ENCODE measurements at regions not wholly inside any gene's neighbourhood (a gene's known extent, or its start where the extent isn't known, plus 50 kb on each side); places are given as distances from the start of the nearest gene placed in this dataset.

GRCh38 chr9:13009871-13010270 lies 235.1 kb downstream of the LURAP1L start:
- Histone ChIP-seq H3K36me3 (no peaks in the 10 kb centered on the region), H3K4me3 (no peak overlapping the region), H3K27me3 (no peaks in the 10 kb centered on the region), H3K27ac (no peak overlapping the region), H3K4me1 (ENCODE audit: low read depth) (peaks cover 8% of the 10 kb centered on the region), H3K9me3 (ENCODE audit: low read depth) (no peaks in the 10 kb centered on the region)
- DNase-seq (ENCODE audit: low read depth in 1 of 2, low spot score in 1 of 2) = peak in 1 of 2 donors; percentile 56
- no peak for TF ChIP-seq CTCF (IDR thresholded peaks at IDR 0.05; ENCODE audit: low read depth, low read length)

GRCh38 chr9:13013991-13014883 lies 239.4 kb downstream of the LURAP1L start:
- Histone ChIP-seq H3K36me3 (no peaks in the 10 kb centered on the region), H3K9me3 (ENCODE audit: low read depth) (no peaks in the 10 kb centered on the region), H3K4me1 (ENCODE audit: low read depth) (peaks cover 8% of the 10 kb centered on the region), H3K27ac (no peak overlapping the region), H3K27me3 (no peaks in the 10 kb centered on the region), H3K4me3 (no peak overlapping the region)
- DNase-seq (ENCODE audit: low read depth in 1 of 2, low spot score in 1 of 2) = peak in 1 of 2 donors; percentile 68
- no peak for TF ChIP-seq CTCF (IDR thresholded peaks at IDR 0.05; ENCODE audit: low read depth, low read length)

GRCh38 chr9:13017260-13017659 lies 242.4 kb downstream of the LURAP1L start:
- no peak for TF ChIP-seq CTCF (IDR thresholded peaks at IDR 0.05; ENCODE audit: low read depth, low read length)
- Histone ChIP-seq H3K4me1 (ENCODE audit: low read depth) (no peaks in the 10 kb centered on the region), H3K9me3 (ENCODE audit: low read depth) (no peaks in the 10 kb centered on the region), H3K27ac (no peak overlapping the region), H3K36me3 (no peaks in the 10 kb centered on the region), H3K4me3 (no peak overlapping the region), H3K27me3 (no peaks in the 10 kb centered on the region)
- DNase-seq (ENCODE audit: low read depth in 1 of 2, low spot score in 1 of 2) = no peak

GRCh38 chr9:13020146-13021040 lies 245.6 kb downstream of the LURAP1L start:
- peak in 1 of 2 donors; percentile 53 for DNase-seq (ENCODE audit: low read depth in 1 of 2, low spot score in 1 of 2)
- Histone ChIP-seq H3K9me3 (ENCODE audit: low read depth) (no peaks in the 10 kb centered on the region), H3K27ac (no peak overlapping the region), H3K36me3 (no peaks in the 10 kb centered on the region), H3K4me1 (ENCODE audit: low read depth) (no peaks in the 10 kb centered on the region), H3K27me3 (no peaks in the 10 kb centered on the region), H3K4me3 (no peak overlapping the region)
- TF ChIP-seq CTCF (IDR thresholded peaks at IDR 0.05; ENCODE audit: low read depth, low read length) = no peak

GRCh38 chr9:13022756-13023155 lies 247.9 kb downstream of the LURAP1L start:
- H3K27me3 ChIP-seq = no peaks in the 10 kb centered on the region
- DNase-seq (ENCODE audit: low read depth in 1 of 2, low spot score in 1 of 2) = no peak
- H3K9me3 ChIP-seq (ENCODE audit: low read depth) = no peaks in the 10 kb centered on the region
- no peaks in the 10 kb centered on the region for H3K4me1 ChIP-seq (ENCODE audit: low read depth)
- H3K4me3 ChIP-seq = no peak overlapping the region
- H3K36me3 ChIP-seq = no peaks in the 10 kb centered on the region
- no peak for TF ChIP-seq CTCF (IDR thresholded peaks at IDR 0.05; ENCODE audit: low read depth, low read length)
- H3K27ac ChIP-seq = no peak overlapping the region

Data from cardiac muscle cell (in vitro differentiated cells and primary cell).